C4-2B (cell line): ENCODE measurements at regions not wholly inside any gene's neighbourhood (a gene's known extent, or its start where the extent isn't known, plus 50 kb on each side); places are given as distances from the start of the nearest gene placed in this dataset.

Source experiments
- H3K27ac ChIP-seq: fragments of 450-650 bp; 2 replicates; pipeline ENCODE4 v1.5.1; 2017
- CTCF ChIP-seq: fragments of 450-650 bp; conservative IDR thresholded peaks from 2 replicates; pipeline ENCODE4 v1.5.1; 2017; ENCODE audit warnings: mild to moderate bottlenecking
- ZFX ChIP-seq: fragments of 450-650 bp; IDR thresholded peaks from 2 replicates; pipeline ENCODE4 v1.6.1; 2017

GRCh38 chr3:57001356-57001755 lies 59.1 kb upstream of the SPATA12 start:
- no peak for TF ChIP-seq CTCF
- no peak for TF ChIP-seq ZFX
- no peak overlapping the region for H3K27ac ChIP-seq

- no peak overlapping the region for H3K27ac ChIP-seq
- TF ChIP-seq CTCF (no peak), ZFX (no peak)
These were observed 60.5 kb upstream of the SPATA12 start for GRCh38 chr3:57000012-57000411.

GRCh38 chr3:56999547-56999946 lies 60.9 kb upstream of the SPATA12 start:
- no peak for TF ChIP-seq ZFX
- no peak for TF ChIP-seq CTCF
- H3K27ac ChIP-seq, result no peak overlapping the region

GRCh38 chr3:56998076-56998529 lies 62.4 kb upstream of the SPATA12 start:
- TF ChIP-seq ZFX (no peak), CTCF (no peak)
- H3K27ac ChIP-seq, result peak overlapping the region; percentile 36

- no peak for TF ChIP-seq CTCF
- TF ChIP-seq ZFX, result no peak
- no peak overlapping the region for H3K27ac ChIP-seq
These were observed 62.8 kb upstream of the SPATA12 start for GRCh38 chr3:56997675-56998074.

- H3K27ac ChIP-seq, result no peak overlapping the region
- TF ChIP-seq ZFX, result no peak
These were observed 63.4 kb upstream of the SPATA12 start for GRCh38 chr3:56997041-56997440.

GRCh38 chr3:56994391-56994790 lies 66.1 kb upstream of the SPATA12 start:
- H3K27ac ChIP-seq, result no peak overlapping the region
- TF ChIP-seq ZFX (no peak), CTCF (no peak)

- TF ChIP-seq ZFX, result no peak
- no peak for TF ChIP-seq CTCF
- H3K27ac ChIP-seq, result no peak overlapping the region
These were observed 69.8 kb upstream of the SPATA12 start for GRCh38 chr3:56990641-56991015.
